Stimulated activated naive CD8-positive, alpha-beta T cell treated with anti-CD3 and anti-CD28 coated beads, Interleukin-15, amount 100 ng/mL, for 72 hours (primary cell): ENCODE measurements at regions not wholly inside any gene's neighbourhood (a gene's known extent, or its start where the extent isn't known, plus 50 kb on each side); places are given as distances from the start of the nearest gene placed in this dataset.

Experiments used
- ATAC-seq: fragments of 150-1000 bp; cut with Tn5 transposase; 2 replicates; pipeline ENCODE4 v1.10.0; 2021; ENCODE audit warnings: mild to moderate bottlenecking, moderate library complexity
- DNase-seq, 2 donors: peaks; one replicate each; pipeline ENCODE4 v3.0.0; 2021 to 2022
- H3K27ac Mint-ChIP-seq, 2 donors: one replicate each; pipeline ENCODE4 v1.8.0; 2022; ENCODE audit warnings: mild to moderate bottlenecking in 2 of 2, mixed read lengths in 2 of 2, moderate library complexity in 2 of 2
- H3K27me3 Mint-ChIP-seq: one replicate; pipeline ENCODE4 v1.8.0; 2022; ENCODE audit warnings: mixed read lengths
- H3K4me1 Mint-ChIP-seq: one replicate; pipeline ENCODE4 v1.8.0; 2022; ENCODE audit warnings: mild to moderate bottlenecking, mixed read lengths
- H3K4me3 Mint-ChIP-seq, 2 donors: one replicate each; pipeline ENCODE4 v1.8.0; 2022; ENCODE audit warnings: mild to moderate bottlenecking in 2 of 2, mixed read lengths in 2 of 2, moderate library complexity in 1 of 2
- H3K9me3 Mint-ChIP-seq, 2 donors: one replicate each; pipeline ENCODE4 v1.8.0; 2022; ENCODE audit warnings: mixed read lengths in 2 of 2

DNA sequence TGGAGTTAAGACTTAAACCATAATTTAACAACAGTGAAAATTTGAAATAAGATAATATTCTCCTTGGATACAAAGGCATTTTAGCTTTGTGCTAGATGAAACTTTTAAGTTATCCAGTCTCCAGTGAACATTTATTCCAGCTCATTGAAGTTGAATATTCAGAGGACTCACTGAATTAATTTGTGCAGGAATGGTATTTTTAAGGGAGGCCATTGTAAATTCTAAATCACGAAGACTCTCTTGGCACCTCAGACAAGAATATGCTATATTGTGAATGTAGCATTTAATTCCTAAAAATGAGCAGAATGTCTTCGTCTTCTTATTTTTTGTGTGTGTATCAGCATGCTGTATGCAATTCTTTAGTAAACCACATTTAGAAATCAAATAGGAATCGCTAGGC, 731.7 kb upstream of the RAB6C start:
- Mint-ChIP-seq H3K27me3 (no peaks in the 10 kb centered on the region), H3K27ac (no peak overlapping the region), H3K4me3 (no peak overlapping the region), H3K4me1 (no peaks in the 10 kb centered on the region), H3K9me3 (peaks cover 5 to 8% of the 10 kb centered on the region in 2 donors)
- ATAC-seq: no peak
- no peak for DNase-seq

DNA sequence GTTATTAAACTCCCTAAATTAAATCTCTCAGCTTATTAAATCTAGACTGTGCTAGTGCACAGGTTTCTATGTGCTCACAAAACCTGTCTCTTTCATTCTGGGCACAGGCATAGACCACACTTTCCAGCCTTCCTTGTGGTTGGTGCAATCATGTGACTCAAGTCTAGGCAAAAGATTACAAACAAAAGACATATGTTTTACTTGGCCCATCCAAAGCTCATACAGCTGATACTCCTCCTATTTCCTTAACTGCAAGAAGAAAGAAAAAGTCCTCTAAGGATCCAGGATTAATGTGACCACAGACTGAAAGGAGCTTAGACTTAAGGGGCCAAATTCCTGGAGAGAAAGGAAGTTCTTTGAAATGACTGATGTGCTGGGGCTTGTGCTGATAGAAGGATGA, 731.3 kb upstream of the RAB6C start:
- DNase-seq: no peak
- ATAC-seq: no peak
- Mint-ChIP-seq H3K9me3 (peaks cover 5 to 8% of the 10 kb centered on the region in 2 donors), H3K27ac (no peak overlapping the region), H3K27me3 (no peaks in the 10 kb centered on the region), H3K4me1 (no peaks in the 10 kb centered on the region), H3K4me3 (no peak overlapping the region)

DNA sequence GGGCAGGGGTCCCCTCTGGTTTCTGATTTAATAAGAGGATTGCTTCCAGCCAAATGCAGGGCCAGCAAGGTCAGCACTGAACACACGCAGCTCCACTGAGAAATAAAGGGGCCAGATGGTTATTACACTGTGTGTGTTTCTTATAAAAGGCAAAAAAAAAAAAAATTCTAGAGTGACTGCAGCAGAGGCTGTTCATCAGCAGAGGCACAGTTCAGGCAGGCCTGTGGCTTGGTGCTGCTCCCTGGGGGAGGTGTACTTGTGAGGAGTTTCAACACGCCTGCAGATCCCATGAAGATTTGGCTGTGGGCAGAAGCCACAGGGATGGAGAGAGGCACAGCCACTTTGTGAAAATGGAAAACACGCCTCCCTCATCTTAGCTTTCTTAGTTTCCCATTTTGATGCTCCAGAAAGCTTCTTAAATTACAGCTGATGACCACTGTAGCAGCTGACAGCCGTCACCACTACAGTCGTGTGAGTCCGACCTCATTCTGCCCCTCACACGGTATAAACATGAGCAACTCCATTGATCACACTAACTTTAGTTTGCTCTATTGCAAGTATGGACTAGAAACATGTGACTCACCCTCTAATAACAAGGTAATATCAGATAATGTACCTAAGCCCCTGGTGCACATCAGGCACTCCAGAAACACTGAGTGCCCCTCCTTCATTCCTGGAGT, 726.5 kb upstream of the RAB6C start:
- Mint-ChIP-seq H3K27ac (no peak overlapping the region), H3K4me3 (no peak overlapping the region), H3K4me1 (no peaks in the 10 kb centered on the region), H3K27me3 (no peaks in the 10 kb centered on the region), H3K9me3 (peaks cover 19 to 27% of the 10 kb centered on the region in 2 donors)
- ATAC-seq: no peak
- DNase-seq: no peak

GRCh38 chr2:129253461-129253812, 726.0 kb upstream of the RAB6C start:
- DNase-seq: no peak
- peak; percentile 31 for ATAC-seq
- Mint-ChIP-seq H3K9me3 (peaks cover 17 to 32% of the 10 kb centered on the region in 2 donors), H3K4me3 (no peak overlapping the region), H3K27ac (no peak overlapping the region), H3K27me3 (no peaks in the 10 kb centered on the region), H3K4me1 (no peaks in the 10 kb centered on the region)

DNA sequence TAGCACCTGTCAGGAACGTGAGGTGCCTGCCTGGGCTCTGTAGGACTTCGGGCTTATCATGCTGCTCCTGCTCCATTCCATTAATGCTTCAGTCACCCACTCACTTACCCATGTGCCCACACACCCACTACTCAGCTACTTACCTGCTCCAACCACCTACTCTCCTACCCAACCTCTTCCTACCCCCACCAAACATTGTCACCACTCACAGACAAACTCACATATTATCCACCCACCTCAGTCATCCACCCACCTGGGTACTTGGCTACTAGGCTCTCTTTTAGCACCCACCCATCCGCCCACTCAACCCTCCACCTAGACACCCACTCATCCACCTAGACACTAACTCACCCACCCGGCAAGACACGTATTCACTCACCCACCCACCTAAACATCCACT, 724.7 kb upstream of the RAB6C start:
- Mint-ChIP-seq H3K4me3 (no peak overlapping the region), H3K4me1 (no peaks in the 10 kb centered on the region), H3K27ac (no peak overlapping the region), H3K9me3 (peaks cover 26 to 45% of the 10 kb centered on the region in 2 donors), H3K27me3 (no peaks in the 10 kb centered on the region)
- ATAC-seq (no peak), DNase-seq (no peak)

GRCh38 chr2:129255610-129256313, 723.7 kb upstream of the RAB6C start:
- peaks cover 26 to 45% of the 10 kb centered on the region in 2 donors for H3K9me3 Mint-ChIP-seq
- no peak overlapping the region for H3K27ac Mint-ChIP-seq
- no peaks in the 10 kb centered on the region for H3K27me3 Mint-ChIP-seq
- ATAC-seq: peak; percentile 29
- H3K4me3 Mint-ChIP-seq: no peak overlapping the region
- DNase-seq: no peak
- no peaks in the 10 kb centered on the region for H3K4me1 Mint-ChIP-seq

DNA sequence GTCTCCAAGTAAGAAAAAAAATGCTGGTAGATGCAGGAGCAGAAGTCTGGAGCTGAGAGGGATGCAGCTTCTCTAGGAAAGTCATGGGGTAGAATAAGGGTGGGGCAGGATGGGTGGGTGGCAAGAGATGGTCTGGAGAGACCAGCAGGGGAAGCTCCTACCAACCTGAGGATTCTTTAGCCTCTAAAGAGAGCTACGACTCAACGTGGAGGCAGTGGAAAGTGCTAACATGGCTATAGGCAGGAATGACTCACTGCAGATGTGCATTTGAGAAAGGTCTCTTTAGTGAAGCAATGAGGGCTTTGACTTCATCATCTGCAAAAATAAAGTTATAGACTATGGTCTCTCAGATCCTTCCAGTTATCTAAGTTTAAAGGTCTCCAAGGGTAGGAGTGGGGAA, 722.8 kb upstream of the RAB6C start:
- Mint-ChIP-seq H3K4me3 (no peak overlapping the region), H3K27ac (no peak overlapping the region), H3K9me3 (peaks cover 26 to 45% of the 10 kb centered on the region in 2 donors), H3K4me1 (no peaks in the 10 kb centered on the region), H3K27me3 (peaks cover 1% of the 10 kb centered on the region)
- no peak for ATAC-seq
- no peak for DNase-seq

GRCh38 chr2:129262934-129263333, 716.5 kb upstream of the RAB6C start:
- Mint-ChIP-seq H3K27ac (no peak overlapping the region), H3K27me3 (peaks cover 8% of the 10 kb centered on the region), H3K4me1 (no peaks in the 10 kb centered on the region), H3K9me3 (peaks cover 28 to 43% of the 10 kb centered on the region in 2 donors), H3K4me3 (no peak overlapping the region)
- ATAC-seq (no peak), DNase-seq (no peak)

- Mint-ChIP-seq H3K27ac (no peak overlapping the region), H3K4me3 (no peak overlapping the region), H3K4me1 (no peaks in the 10 kb centered on the region), H3K9me3 (peaks cover 22 to 40% of the 10 kb centered on the region in 2 donors), H3K27me3 (peaks cover 8% of the 10 kb centered on the region)
- DNase-seq (no peak), ATAC-seq (no peak)
These were observed 715.5 kb upstream of the RAB6C start for GRCh38 chr2:129263939-129264338.

DNA sequence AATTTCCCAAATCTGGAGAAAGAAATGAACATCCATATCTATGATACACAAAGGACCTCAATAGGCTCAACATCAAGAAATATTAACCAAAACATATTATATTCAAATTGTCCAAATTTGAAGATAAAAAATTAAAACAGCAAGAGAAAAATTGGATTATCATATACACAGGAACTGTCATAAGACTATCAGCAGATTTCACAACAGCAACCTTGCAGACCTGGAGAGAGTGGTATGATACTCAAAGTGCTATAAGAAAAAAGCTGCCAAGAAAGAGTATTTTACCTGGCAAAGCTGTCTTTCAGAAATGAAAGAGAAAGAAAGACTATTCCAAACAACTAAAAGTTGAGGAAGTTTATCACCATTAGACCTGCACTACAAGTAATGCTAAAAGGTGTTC, 711.9 kb upstream of the RAB6C start:
- no peak overlapping the region for H3K4me3 Mint-ChIP-seq
- no peak overlapping the region for H3K27ac Mint-ChIP-seq
- no peak for DNase-seq
- H3K9me3 Mint-ChIP-seq: peaks cover 16 to 42% of the 10 kb centered on the region in 2 donors
- H3K4me1 Mint-ChIP-seq: no peaks in the 10 kb centered on the region
- H3K27me3 Mint-ChIP-seq: no peaks in the 10 kb centered on the region
- no peak for ATAC-seq

GRCh38 chr2:129273266-129274037, 706.0 kb upstream of the RAB6C start:
- no peaks in the 10 kb centered on the region for H3K27me3 Mint-ChIP-seq
- H3K4me3 Mint-ChIP-seq: no peak overlapping the region
- H3K9me3 Mint-ChIP-seq: peaks cover 0 to 11% of the 10 kb centered on the region in 2 donors
- no peak for ATAC-seq
- H3K4me1 Mint-ChIP-seq: no peaks in the 10 kb centered on the region
- H3K27ac Mint-ChIP-seq: peak overlapping the region in 1 of 2 donors; percentile 27
- no peak for DNase-seq

DNA sequence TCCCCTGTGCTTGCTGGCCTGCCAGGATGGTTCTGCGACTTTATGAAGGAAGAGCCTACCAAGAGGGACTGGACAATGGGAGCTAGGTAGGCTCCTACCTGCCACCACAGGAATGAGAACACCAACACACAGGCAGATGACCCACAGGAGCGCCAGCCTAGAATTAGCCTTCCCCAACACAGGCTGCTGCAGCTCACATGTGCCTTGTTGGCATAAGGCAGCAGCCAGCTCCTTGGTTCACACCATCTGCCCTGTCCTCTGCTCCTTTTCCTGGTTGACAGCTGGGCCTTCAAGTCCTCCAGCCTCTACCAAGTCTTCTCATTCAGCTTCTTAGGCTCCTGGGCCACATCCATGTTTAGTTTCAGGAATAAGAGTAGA, 705.4 kb upstream of the RAB6C start:
- DNase-seq (no peak), ATAC-seq (no peak)
- Mint-ChIP-seq H3K4me1 (no peaks in the 10 kb centered on the region), H3K27ac (peak overlapping the region in 1 of 2 donors; percentile 85), H3K27me3 (no peaks in the 10 kb centered on the region), H3K4me3 (no peak overlapping the region), H3K9me3 (peaks cover 0 to 9% of the 10 kb centered on the region in 2 donors)

DNA sequence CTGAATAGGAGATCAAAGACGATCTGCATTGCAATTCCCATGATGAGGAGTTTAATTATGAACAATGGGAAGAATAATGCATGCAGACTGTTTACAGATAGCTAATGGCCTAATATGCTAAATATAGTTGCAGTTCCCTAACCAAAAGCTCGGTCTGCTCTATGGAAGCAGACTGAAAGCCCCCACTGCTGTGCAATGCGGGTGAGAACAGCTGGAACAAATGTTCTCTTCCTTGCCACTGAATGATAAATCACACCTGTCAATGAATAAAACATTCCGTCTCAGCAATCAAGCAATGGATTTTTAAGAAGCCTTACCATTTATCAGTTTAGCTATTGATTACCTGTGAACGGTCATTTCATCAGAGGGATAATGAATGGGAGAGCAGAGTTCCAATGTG, 704.5 kb upstream of the RAB6C start:
- H3K27ac Mint-ChIP-seq: no peak overlapping the region
- no peak overlapping the region for H3K4me3 Mint-ChIP-seq
- DNase-seq: no peak
- H3K4me1 Mint-ChIP-seq: no peaks in the 10 kb centered on the region
- no peak for ATAC-seq
- peaks cover 0 to 14% of the 10 kb centered on the region in 2 donors for H3K9me3 Mint-ChIP-seq
- H3K27me3 Mint-ChIP-seq: no peaks in the 10 kb centered on the region

- Mint-ChIP-seq H3K4me1 (no peaks in the 10 kb centered on the region), H3K27ac (no peak overlapping the region), H3K9me3 (peaks cover 0 to 7% of the 10 kb centered on the region in 2 donors), H3K4me3 (no peak overlapping the region), H3K27me3 (no peaks in the 10 kb centered on the region)
- ATAC-seq (no peak), DNase-seq (no peak)
These were observed 703.8 kb upstream of the RAB6C start for GRCh38 chr2:129275706-129276105.

DNA sequence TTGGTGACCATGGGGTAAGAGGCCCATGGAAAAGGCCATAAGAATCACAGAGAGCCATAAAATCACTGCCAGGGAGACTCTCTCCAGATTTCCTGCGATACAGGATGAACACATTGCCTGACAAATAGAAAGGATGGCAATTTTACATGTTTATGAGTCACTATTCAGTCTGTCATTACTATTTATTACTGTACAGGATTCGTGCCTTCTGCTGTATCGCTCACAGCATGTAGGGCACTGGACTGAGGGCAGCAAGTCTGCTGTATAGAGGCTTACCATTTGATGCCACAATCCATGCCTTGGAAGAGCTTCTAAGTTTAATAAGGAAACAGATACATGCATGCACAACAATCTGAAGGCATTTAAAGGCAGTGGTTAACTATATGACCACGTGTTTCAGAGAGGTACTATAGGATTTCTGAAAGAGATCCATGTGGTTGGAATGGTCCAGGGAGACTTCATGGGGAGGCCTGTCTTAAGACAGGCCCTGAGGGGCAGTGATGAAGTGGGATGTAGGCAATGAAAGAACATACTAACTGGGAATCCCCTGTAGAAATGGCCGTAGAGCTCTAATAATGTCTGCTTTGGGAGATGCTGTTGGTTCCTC, 702.4 kb upstream of the RAB6C start:
- H3K27me3 Mint-ChIP-seq: no peaks in the 10 kb centered on the region
- no peak overlapping the region for H3K4me3 Mint-ChIP-seq
- DNase-seq (no peak), ATAC-seq (no peak)
- no peak overlapping the region for H3K27ac Mint-ChIP-seq
- H3K4me1 Mint-ChIP-seq: no peaks in the 10 kb centered on the region
- H3K9me3 Mint-ChIP-seq: peaks cover 0 to 6% of the 10 kb centered on the region in 2 donors

DNA sequence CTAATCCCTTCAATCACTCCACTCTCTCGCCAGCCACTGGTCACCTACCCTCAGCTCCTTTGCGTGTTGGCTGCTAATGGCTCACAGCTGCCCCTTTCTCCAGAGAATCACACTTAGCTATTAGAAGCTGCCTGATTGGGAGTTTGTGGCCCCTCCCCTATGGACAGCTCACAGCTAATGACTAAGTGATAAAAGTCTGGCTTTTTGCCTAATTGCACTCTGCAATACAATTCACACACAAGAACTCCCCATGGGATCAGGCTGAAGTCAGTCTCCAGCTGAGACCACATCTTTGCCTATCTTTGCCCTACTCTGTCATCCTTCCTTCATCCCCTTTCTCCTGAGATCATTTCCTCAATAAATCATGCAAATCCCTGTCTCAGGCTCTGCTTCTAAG, 701.9 kb upstream of the RAB6C start:
- DNase-seq: no peak

More for the DNA sequence above, 701.9 kb upstream of the RAB6C start:
- Mint-ChIP-seq H3K9me3 (peaks cover 0 to 6% of the 10 kb centered on the region in 2 donors), H3K27ac (no peak overlapping the region), H3K4me3 (no peak overlapping the region), H3K4me1 (no peaks in the 10 kb centered on the region), H3K27me3 (no peaks in the 10 kb centered on the region)
- no peak for ATAC-seq
